Stimulated activated CD4-positive, alpha-beta T cell treated with anti-CD3 and anti-CD28 coated beads, Interleukin-15, amount 100 ng/mL, for 48 hours (primary cell): ENCODE measurements at regions not wholly inside any gene's neighbourhood (a gene's known extent, or its start where the extent isn't known, plus 50 kb on each side); places are given as distances from the start of the nearest gene placed in this dataset.
"Not testable (repeated sequence)": the region's sequence is repeated elsewhere in the genome, so short reads cannot be mapped to it uniquely, and the experiment has no call there.

Experiments
- DNase-seq, 2 donors: peaks; one replicate each; pipeline ENCODE4 v3.0.0-alpha.2; 2020; ENCODE audit warnings: low read depth in 2 of 2

DNA sequence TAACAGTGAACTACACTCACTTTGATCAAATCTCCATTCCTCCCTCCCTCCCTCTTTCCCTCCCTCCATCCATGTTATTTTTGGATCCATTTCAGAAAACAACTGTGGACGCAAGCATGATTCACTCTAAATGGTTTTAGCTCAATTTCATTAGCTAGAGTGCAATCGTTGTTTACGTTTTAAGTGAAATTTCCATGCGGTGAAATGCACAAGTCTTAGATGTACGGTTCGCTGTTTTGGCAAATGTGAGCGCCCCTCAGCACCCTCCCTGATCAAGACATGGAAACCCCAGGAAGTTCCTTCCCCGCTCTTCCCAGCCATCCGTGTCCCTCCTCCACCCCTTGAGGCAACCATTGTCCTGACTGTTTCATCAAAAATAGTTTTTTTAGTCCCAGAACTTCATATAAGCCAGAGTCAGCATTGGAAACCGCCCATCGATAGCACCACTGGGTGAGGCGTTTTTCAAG is 206.3 kb downstream of the NPIPB11 start:
- not testable (repeated sequence) for DNase-seq

DNA sequence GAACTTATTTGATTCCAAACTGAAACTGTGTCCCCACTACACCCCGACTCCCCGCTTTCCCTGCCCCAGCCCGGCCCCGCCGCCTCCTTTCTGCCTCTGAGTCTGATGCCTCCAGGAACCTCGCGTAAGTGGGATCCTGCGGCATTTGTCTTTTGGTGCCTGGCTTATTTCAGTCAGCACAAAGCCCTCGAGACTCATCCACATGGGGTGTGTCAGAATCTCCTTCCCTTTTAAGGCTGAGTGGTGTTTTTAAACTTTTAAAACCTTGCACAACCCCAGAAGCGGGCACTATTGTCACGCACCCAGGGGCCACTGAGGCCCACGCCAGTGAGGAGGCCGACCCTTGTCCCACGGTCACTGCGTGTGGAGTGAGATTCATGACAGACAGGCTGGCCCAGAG is 206.9 kb downstream of the NPIPB11 start:
- not testable (repeated sequence) for DNase-seq

DNA sequence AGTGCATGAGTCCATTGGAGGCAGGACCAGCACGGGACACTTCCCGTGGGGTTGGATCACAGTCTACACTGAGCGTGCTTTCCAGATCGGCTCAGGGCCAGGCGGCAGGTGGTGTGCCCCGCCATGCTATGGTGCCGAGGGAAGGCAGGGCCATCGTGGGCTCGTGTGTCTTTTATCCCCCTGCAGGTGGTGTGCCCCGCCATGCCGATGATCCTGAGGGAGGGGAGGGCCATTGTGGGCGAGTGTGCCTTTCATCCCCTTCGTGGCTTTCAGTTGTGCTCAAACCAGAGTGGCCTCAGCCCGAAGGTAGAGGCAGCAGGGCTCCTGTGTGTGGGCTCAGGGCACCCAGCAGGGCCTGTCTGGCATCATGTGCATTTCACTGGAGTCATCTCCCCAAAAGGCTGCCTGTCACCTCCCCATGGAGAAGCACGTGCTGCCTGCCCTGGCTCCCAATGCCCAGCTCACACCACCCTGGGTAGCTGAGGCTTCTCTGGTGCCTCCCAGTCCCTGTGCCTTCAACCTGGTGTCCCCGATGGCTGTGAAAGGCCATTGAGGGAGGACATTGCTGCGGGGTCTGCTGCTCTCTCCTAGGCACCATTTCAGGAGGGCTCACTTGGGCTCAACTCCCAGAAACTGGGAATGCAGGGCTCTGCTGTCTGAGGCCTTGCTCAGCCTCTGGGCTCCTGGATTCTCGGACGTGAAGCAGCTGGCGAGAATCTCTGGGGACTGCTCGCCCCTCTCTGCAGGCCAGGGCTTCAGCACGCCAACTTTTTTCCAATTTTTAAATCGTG is 207.6 kb downstream of the NPIPB11 start:
- no peak for DNase-seq

DNA sequence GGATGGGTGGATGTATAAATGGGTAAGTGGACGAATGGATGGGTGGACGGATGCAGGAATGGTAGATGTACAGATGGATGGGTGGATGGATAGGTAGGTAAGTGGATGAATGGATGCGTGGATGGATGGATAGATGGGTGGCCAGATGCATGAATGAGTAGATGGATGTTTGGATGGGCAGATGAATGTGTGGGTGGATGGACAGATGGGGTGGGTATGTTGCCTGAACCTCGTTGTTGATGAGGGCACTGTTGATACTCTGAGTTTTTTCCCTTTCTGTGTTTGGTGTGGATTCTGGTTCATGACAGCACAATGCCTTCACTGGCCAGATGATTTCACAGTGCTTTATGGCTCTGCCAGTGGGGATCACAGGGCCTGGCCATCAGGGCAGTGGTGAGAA is 208.3 kb downstream of the NPIPB11 start:
- DNase-seq, result no peak

DNA sequence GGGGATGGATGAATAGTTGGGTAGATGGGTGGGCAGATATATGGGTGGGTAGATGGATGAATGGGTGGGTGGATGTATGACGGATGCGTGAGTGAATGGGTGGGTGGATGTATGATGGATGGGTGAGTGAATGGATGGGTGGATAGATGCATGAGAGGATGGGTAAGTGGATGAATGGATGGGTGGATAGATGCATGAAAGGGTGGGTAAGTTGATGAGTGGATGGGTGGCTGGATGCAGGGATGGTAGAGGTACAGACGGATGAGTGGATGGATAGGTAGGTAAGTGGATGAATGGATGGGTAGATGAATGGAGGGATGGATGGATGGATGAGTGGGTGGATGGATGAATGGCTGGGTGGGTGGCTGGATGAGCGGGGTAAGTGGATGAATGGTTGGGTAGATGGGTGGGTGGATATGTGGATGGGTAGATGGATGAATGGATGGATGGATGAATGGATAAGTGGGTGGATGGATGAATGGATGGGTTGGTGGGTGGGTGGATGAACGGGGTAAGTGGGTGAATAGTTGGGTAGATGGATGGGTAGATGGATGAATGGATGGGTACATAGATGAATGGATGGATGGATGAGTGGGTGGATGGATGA is 208.9 kb downstream of the NPIPB11 start:
- DNase-seq, result not testable (repeated sequence)

DNA sequence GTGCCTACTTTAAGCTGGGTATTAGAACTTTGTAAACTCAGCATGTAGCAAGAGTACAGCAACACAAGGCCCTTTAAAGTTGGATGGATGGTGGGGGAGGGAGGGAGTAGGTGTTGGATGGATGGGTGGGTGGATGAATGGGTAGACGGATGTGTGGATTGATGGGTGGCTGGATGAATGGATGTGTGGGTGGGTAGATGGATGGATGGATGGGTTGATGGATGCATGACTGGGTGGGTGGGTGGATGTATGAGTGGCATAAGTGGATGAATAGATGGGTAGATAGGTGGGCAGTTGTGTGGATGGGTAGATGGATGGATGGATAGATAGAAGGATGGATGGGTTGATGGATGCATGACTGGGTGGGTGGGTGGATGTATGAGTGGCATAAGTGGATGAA is 209.8 kb downstream of the NPIPB11 start:
- not testable (repeated sequence) for DNase-seq

DNA sequence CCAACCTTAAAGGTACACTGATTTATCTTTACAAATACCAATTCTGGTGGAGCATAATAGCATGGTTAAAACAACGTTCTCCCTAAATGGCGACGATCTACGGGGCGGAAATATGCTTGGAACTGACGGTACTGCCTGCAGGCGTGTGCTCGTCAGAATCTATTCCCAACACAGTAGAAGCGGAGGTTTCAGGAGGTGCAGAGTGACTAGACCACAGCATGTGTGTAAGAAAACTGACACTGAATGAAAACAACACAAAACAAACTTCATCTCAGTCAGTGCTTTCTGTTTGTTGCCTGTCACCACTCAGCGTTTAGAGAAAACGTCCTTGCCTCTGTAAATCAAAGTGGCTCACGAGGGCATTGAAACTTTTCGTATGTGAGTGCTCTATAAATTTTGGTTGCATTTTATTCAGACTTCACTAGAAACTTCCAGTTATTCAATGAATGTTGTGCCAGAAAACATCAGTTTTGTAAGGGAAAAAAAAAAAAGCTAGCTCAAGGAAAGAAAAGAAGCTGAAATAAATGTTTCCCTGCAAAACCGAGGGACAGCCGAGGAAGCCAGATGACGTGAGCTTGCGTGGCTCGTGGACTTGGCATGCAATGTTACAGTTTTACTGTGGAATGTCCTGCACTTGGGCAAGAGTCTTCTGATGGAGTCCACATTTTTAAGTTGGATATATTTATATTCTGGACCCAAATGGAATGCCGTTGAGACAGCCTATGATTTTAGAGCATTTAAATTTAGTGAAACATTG is 210.4 kb downstream of the LAT start:
- DNase-seq, result not testable (repeated sequence)

DNA sequence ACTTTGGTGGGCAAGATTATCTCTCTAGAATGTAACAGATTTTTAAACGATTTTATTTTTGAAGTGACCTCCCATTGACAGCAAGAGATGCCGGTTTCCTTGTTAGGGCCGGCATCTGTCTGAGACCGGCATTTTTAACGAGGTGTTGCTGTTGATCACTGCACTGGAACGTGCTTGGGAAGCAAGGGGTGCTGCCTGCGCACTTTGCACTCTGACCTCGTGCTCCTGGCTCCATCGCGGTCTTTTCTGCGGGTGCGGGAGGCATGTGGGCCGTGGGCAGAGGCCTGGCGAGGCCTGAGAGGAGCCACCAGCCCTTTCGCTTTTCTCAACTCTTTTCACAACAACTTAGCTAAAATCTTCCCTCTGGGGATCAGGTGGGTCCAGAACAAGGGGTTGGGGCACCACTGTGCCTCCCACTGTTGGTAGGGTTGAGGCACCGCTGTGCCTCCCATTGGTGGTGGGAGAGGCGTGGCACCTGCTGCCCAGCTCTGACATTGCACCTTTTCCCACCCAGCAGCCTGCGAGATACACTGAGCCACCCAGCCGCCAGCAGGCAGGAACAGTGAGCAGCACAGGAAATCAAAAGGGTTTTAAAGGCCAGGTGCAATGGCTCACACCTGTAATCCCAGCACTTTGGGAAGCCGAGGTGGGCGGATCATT is 209.5 kb downstream of the LAT start:
- DNase-seq, result not testable (repeated sequence)

DNA sequence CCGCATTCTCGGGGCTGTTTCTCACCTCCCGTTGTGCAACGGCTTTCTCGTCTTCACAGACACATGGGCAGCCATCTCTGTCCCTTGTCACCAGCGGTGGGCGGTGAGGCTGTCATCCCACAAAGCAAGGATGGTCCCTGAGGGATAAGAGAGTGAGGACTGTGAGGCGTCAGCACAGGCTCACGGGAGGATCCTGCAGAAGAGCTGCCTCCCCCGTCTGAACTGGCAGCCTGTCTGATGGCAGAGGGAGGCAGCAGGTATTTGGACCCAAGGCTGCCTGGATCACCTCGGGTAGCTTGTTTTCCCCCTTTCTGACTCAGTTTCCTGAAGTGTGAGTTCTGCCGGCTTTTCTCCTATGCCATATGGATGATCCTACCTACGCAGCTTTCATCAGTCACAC is 208.8 kb downstream of the LAT start:
- DNase-seq, result not testable (repeated sequence)

DNA sequence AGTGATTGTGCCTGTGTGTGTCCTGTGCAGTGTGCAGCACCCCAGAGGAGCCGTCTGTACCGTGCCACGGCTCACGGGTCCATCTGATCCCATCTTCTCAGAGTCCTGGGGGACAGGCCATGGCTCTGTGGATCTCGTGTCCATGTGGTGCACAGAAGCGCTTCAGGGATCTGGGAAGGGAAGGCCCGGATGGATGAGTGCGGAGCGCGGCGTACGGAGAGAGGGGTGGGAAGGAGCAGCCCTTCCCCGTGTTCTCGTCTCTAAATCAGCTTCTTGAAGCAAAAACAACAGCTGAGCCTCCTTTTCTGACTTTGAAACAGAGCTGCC is 208.4 kb downstream of the LAT start:
- DNase-seq, result not testable (repeated sequence)

DNA sequence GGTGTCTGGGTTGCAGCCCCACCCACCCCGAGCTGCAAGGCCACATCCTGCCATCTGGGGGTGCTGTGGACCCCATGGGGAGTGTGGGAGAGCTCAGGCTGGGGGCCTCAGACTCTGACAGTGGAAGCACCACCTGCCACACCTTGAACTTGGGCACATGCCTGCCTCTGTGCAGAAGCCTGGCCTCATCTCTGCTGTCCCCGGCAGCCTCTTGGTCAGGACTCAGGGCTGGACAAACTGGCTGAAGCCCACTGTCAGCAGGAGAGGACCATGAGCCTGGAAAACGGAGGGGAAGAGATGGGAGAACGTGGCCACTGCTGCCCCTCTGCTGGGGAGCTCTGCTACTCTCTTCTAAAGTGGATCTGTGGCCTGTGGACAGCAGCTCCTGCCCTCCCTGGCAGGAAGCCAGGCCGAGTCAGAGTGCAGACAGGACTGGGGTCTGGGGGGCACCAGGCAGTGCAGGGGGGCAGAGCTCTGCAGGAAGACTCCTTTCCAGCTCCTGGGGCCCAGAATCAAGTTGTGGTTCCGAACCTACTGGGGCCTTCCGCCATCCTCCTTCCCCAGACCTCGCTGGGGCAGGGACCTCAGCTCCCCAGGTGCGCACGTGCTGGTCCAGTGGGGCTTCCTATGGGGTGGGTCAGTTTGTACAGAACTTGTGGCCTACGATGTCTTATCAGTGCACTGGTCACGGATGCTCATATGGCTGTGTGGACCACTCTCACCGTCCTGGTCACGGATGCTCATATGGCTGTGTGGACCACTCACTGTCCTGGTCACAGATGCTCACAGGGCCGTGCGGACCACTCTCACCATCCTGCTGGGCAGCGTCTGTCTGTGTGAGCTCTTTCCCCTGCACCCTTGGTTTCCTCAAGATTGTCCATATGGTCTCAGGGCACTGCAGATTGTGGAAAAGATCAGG is 207.7 kb downstream of the LAT start:
- DNase-seq, result no peak

DNA sequence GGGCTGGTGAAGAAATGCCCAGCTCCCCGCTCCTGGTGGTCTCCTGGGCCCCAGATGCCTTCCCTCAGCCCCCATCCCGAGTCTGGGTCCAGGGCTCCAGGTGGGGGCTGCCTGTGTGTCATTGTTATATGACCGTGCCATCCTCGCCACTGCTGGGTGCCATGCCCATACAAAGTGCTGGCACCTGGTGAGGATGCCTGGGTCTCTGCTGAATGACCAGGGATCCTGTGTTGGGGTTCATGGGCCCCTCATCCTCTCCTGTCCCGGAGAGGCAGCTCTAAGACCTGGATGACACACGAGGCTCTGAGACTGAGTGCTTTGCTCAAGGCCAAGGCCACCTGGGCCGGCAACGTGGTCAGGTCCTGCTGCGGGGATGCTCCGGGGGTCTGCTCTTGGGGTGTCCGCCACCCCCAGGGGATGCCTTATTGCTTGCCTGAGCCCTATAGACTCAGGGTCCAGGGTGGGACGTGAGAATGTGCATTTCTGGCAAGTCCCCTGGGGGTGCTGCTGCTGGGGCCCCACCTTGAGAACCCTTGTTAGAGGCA is 206.9 kb downstream of the LAT start:
- DNase-seq, result not testable (repeated sequence)

DNA sequence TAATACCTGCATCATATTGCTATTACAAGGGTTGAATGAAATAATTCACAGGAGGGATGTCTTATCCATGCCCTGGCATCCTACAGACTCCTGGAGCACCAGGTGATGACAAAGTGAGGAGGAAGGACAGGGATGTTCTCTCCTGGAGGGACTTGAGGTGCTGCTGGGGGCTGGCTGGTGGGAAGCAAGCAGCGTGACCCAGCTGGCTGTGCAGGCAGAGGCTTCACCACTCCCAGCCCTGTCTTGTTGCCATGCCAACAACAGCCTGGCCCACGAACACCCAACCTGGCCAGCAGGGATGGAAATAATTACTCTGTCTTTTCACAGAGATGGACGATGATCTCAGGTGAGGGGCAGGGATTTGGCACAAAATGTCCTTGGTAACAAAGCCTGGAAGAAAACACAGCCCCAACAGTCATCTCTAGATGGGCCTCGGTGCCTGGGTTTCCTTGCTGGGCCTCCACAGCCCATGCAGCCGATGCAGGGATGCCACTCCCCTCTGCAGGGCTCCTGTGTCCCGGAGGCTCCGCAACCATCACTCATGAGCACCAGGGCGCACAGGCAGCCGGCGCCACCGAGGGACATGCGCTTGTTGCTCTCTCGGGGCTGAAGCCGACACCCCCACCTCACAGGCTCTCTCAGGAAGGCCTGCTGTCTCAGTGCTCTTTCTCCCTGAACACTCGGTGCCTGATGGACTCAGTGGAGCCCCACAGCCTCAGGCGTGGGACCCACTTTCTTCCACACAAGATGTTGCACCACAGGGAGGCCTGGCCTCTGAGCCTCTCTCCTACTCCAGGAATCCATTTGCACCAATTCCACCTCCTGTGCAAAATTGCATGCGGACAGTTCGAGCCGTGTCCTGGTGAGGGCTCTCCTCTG is 205.9 kb downstream of the LAT start:
- DNase-seq, result not testable (repeated sequence)

DNA sequence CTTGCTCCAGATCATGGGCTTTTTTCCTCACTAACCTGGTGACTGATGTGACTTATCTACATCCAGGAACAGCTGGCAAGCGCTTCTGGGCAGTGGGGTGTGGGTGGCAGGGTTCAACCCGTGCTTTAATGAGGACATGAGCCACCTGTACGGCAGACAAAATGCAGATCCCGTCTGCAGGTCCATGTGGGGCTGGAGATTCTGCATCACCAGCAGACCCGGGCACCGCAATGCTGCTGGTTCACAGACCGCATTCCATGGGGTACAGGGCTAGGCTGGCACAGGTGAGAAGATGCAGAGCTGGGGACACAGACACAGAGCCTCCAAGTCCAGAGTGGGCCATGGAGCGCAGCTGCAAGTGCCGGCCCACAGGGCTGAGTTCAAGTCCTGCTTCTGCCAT is 204.0 kb downstream of the LAT start:
- not testable (repeated sequence) for DNase-seq

DNA sequence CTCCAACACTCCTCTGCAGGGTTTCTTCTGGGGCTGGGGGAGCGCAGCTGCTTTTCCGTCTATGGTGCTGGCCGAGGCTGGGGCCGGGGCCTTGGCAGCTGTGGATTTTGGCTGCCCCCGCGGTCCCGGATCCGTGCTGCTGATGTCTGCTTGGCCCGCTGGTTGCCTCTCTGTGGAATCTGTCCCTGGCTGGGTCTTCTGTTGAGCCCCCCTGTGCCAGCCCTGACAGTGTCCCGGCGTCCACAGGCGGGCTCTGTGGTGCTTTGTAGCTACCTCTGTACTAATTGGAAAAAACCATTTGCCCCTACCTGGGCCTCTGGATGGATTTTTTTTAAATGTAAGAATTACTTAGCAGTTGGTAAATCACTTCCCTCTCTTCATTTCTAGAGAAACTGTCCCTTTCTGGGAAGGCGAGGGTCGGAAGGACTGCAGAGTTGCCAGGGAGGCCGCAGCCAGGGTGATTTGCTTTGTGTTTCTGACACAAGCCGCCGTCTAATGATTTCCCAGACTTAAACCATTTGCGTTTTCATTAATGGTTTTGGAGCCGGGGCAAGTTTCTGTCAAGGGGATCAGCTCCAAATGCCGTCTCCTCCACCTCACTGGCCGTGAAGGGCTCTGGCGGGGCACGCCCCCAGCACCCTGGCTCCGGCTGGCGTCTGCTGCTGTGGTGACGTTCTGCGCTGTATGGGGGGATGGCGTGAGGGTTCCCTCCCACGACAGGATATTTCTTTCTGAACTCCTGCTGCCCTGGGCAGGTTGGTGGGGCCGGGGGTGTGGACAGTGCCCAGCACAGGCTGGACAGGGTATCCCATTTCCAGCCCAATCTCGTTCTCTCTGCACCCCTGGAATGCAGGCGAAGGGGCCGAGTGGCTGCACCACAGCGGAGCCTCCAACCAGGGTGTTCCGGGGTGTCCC is 201.7 kb downstream of the LAT start:
- DNase-seq, result not testable (repeated sequence)

DNA sequence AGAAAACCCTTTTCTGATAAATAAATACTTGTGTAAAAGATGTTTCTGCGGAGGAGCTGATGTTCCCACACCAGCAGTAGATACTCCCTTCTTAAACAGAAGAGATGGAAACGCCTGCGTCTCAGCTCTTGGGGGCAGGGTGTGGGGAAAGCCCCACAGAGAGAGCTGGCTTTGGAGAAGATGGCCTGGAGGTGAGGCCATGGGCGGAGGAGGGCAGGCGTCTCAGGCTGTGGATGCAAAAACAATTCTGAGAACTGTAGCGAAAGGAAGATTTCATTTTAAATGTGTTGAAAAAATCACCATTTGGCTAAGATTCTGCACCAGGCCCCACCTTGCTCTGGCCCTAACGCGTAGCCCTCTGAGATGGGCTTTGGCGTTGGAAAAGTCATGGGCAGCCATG is 201.0 kb downstream of the LAT start:
- DNase-seq, result not testable (repeated sequence)

DNA sequence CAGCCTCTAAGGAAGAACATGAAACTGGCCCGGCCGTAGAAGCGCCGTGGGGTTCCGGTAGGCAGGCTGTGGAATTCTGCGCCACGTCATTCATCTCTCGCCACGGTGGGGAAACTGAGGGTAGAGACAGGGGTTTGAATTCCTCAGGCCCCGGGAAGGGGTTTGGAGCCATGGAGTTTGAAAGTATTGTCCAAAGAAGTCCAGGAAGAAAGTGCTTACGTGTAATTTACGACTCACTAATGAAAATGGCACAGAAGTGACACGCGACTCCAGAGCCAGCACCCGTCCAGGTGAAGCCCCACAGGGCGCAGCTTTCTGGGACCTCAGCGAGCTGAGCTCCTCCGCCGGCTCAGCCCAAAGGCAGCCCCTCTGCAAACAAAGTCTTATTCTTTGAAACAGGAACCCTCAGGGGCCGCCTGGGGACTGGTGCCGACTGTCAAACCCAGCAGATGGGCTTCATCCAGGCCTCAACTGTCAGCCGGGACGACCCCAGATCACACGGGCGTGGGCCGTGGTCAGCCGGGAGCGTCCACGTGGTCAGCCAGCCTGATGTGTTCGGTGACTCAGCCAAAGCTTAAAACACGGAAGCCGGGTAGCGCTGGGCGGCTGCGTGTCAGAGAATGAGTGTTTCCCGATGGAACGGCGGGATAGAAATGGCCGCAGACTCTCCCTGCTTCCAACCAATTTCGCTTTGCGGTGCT is 200.0 kb downstream of the LAT start:
- not testable (repeated sequence) for DNase-seq
